H1 (cell line): ENCODE measurements at regions not wholly inside any gene's neighbourhood (a gene's known extent, or its start where the extent isn't known, plus 50 kb on each side); places are given as distances from the start of the nearest gene placed in this dataset.

Experiments
- BCL11A ChIP-seq, 2 experiments: IDR thresholded peaks; one replicate each; pipeline ENCODE4 v1.6.1; 2011; ENCODE audit warnings: low read depth in 2 of 2, low read length in 2 of 2, mild to moderate bottlenecking in 2 of 2
- CBX8 ChIP-seq: fragments of 300-800, 300-1000 bp; sonication (generic); IDR thresholded peaks from 2 replicates; pipeline ENCODE4 v1.7.1; 2016; ENCODE audit warnings: low read depth, low read length, borderline replicate concordance
- CHD2 ChIP-seq: IDR thresholded peaks from 2 replicates; pipeline ENCODE4 v1.6.1; 2012; ENCODE audit warnings: low read length, improper control_type of control experiment
- EP300 ChIP-seq, 2 experiments: IDR thresholded peaks; 1 replicate in 1 of 2; 2 replicates in 1 of 2; pipeline ENCODE4 v1.6.1; 2011 to 2012; ENCODE audit warnings: low read depth in 2 of 2, low read length in 2 of 2, mild to moderate bottlenecking in 2 of 2, borderline replicate concordance in 1 of 2, inconsistent platforms in 1 of 2, moderate library complexity in 1 of 2
- JUN ChIP-seq: IDR thresholded peaks from 2 replicates; pipeline ENCODE4 v1.6.1; 2011; ENCODE audit warnings: low read depth, mild to moderate bottlenecking, improper control_type of control experiment, low read length
- POLR2A ChIP-seq, 2 experiments: IDR thresholded peaks; 1 replicate in 1 of 2; 2 replicates in 1 of 2; pipeline ENCODE4 v1.6.1; 2011; ENCODE audit warnings: low read depth in 2 of 2, low read length in 2 of 2, mild to moderate bottlenecking in 2 of 2; ENCODE audit errors: control extremely low read depth in 1 of 2
- POLR2AphosphoS5 ChIP-seq: IDR thresholded peaks from 2 replicates; pipeline ENCODE4 v1.6.1; 2011; ENCODE audit warnings: low read depth, low read length
- RAD21 ChIP-seq, 2 experiments: IDR thresholded peaks in 1 of 2; conservative IDR thresholded peaks in 1 of 2; 2 replicates each; pipeline ENCODE4 v1.6.1; 2011; ENCODE audit warnings: low read depth in 2 of 2, low read length in 2 of 2, improper control_type of control experiment in 1 of 2, inconsistent platforms in 1 of 2, mild to moderate bottlenecking in 1 of 2, moderate library complexity in 1 of 2
- TAF1 ChIP-seq: IDR thresholded peaks from 2 replicates; pipeline ENCODE4 v1.6.1; 2011; ENCODE audit warnings: mild to moderate bottlenecking, low read depth, low read length
- TCF12 ChIP-seq: IDR thresholded peaks from 2 replicates; pipeline ENCODE4 v1.6.1; 2011; ENCODE audit warnings: low read depth, mild to moderate bottlenecking, low read length
- TEAD4 ChIP-seq: IDR thresholded peaks from 2 replicates; pipeline ENCODE4 v1.6.1; 2012; ENCODE audit warnings: low read depth, low read length, inconsistent platforms, mixed read lengths
- TF ChIP-seq, protein P1 (sequence below), 3 experiments: IDR thresholded peaks; 1 replicate in 2 of 3; 2 replicates in 1 of 3; pipeline versions ENCODE4 v1.5.1 to v1.6.1; 2011; ENCODE audit warnings: low read length in 3 of 3, mild to moderate bottlenecking in 3 of 3, inconsistent platforms in 2 of 3, low read depth in 1 of 3, moderate library complexity in 1 of 3; ENCODE audit not compliant: insufficient read depth in 1 of 3; ENCODE audit errors: control extremely low read depth in 1 of 3
- TF ChIP-seq, protein P2 (sequence below): IDR thresholded peaks from 2 replicates; pipeline ENCODE4 v1.6.1; 2012; ENCODE audit warnings: inconsistent platforms

DNA sequence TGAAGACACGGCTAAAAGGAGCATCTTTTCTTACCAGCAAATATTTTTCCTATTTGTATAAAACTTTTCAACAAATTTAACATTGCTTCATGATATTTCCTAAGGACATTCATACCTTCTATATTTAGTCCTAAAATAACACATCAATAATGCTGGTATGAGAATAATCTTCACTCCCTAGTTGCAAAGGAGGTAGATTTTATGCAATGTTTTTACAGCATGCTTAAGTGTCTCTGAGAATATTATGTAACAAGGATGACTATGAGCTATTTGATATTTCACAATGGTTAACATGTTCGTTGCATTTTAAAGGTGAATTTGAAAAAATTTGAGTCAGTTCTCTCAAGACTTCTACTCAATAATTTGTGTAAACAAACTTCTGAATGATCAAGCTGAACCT, 506.7 kb downstream of the NUP35 start:
- no peak for TF ChIP-seq JUN
- TF ChIP-seq, protein P1, sequence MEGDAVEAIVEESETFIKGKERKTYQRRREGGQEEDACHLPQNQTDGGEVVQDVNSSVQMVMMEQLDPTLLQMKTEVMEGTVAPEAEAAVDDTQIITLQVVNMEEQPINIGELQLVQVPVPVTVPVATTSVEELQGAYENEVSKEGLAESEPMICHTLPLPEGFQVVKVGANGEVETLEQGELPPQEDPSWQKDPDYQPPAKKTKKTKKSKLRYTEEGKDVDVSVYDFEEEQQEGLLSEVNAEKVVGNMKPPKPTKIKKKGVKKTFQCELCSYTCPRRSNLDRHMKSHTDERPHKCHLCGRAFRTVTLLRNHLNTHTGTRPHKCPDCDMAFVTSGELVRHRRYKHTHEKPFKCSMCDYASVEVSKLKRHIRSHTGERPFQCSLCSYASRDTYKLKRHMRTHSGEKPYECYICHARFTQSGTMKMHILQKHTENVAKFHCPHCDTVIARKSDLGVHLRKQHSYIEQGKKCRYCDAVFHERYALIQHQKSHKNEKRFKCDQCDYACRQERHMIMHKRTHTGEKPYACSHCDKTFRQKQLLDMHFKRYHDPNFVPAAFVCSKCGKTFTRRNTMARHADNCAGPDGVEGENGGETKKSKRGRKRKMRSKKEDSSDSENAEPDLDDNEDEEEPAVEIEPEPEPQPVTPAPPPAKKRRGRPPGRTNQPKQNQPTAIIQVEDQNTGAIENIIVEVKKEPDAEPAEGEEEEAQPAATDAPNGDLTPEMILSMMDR (IDR thresholded peaks at IDR 0.05; ENCODE audit: control extremely low read depth in 1 of 3, insufficient read depth in 1 of 3, low read depth in 1 of 3, low read length in 3 of 3): no peak
- TF ChIP-seq TCF12: no peak
- TF ChIP-seq BCL11A (IDR thresholded peaks at IDR 0.05; ENCODE audit: low read depth in 2 of 2, low read length in 2 of 2): no peak
- no peak for TF ChIP-seq TAF1
- no peak for TF ChIP-seq CHD2
- no peak for TF ChIP-seq POLR2A (IDR thresholded peaks at IDR 0.05; ENCODE audit: control extremely low read depth in 1 of 2, low read depth in 2 of 2, low read length in 2 of 2)
- TF ChIP-seq EP300 (IDR thresholded peaks at IDR 0.05; ENCODE audit: borderline replicate concordance in 1 of 2, low read depth in 2 of 2, low read length in 2 of 2): no peak
- TF ChIP-seq, protein P2, sequence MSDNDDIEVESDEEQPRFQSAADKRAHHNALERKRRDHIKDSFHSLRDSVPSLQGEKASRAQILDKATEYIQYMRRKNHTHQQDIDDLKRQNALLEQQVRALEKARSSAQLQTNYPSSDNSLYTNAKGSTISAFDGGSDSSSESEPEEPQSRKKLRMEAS: no peak
- TF ChIP-seq CBX8: no peak
- no peak for TF ChIP-seq TEAD4
- no peak for TF ChIP-seq POLR2AphosphoS5
- no peak for TF ChIP-seq RAD21 (IDR thresholded peaks at IDR 0.05 in 1 of 2, conservative IDR thresholded peaks at IDR 0.05 in 1 of 2; ENCODE audit: low read depth in 2 of 2, low read length in 2 of 2)
